WTC11 (cell line): ENCODE measurements at regions not wholly inside any gene's neighbourhood (a gene's known extent, or its start where the extent isn't known, plus 50 kb on each side); places are given as distances from the start of the nearest gene placed in this dataset.

ENCODE experiments used
- ATAC-seq: fragments of 200-7000 bp; cut with Tn5 transposase; 2 replicates; pipeline ENCODE4 v1.10.0; 2021; ENCODE audit warnings: mild to moderate bottlenecking, moderate library complexity
- CTCF ChIA-PET: fragments of 300-600 bp; sonication (Branson Sonifier 250); formaldehyde crosslinking; loops from one replicate; lab custom pipeline; 2021; ENCODE audit warnings: antibody characterized with exemption; lab: Charles Lee
- POLR2A ChIA-PET: fragments of 350-600 bp; sonication (Branson Sonifier 250); formaldehyde crosslinking; loops from one replicate; lab custom pipeline; 2021; ENCODE audit warnings: antibody characterized with exemption; lab: Charles Lee
- DNase-seq: peaks from one replicate; pipeline ENCODE4 v3.0.0; 2021; ENCODE audit warnings: low spot score
- H3K27ac Mint-ChIP-seq: 2 replicates; pipeline ENCODE4 v1.8.0; 2021; ENCODE audit warnings: mixed read lengths
- H3K27me3 Mint-ChIP-seq: 2 replicates; pipeline ENCODE4 v1.8.0; 2021; ENCODE audit warnings: low read depth, mild to moderate bottlenecking, moderate library complexity, mixed read lengths
- H3K36me3 Mint-ChIP-seq: 2 replicates; pipeline ENCODE4 v1.8.0; 2021; ENCODE audit warnings: mixed read lengths
- H3K4me1 Mint-ChIP-seq: 2 replicates; pipeline ENCODE4 v1.8.0; 2022; ENCODE audit warnings: mixed read lengths
- H3K4me3 Mint-ChIP-seq: 2 replicates; pipeline ENCODE4 v1.8.0; 2021; ENCODE audit warnings: mild to moderate bottlenecking, moderate library complexity, mixed read lengths
- H3K9me3 Mint-ChIP-seq: 2 replicates; pipeline ENCODE4 v1.8.0; 2021; ENCODE audit warnings: mixed read lengths
- ESRRA ChIP-seq: sonication (generic); formaldehyde crosslinking; IDR thresholded peaks from 2 replicates; pipeline ENCODE4 v1.8.1; 2022; ENCODE audit warnings: mild to moderate bottlenecking, missing genetic modification reagents, borderline replicate concordance
- ETV6 ChIP-seq: sonication (generic); formaldehyde crosslinking; IDR thresholded peaks from 2 replicates; pipeline ENCODE4 v1.8.1; 2022; ENCODE audit warnings: mild to moderate bottlenecking, missing genetic modification reagents
- FOXK1 ChIP-seq: sonication (generic); formaldehyde crosslinking; IDR thresholded peaks from 2 replicates; pipeline ENCODE4 v1.8.0; 2022; ENCODE audit warnings: mild to moderate bottlenecking, moderate library complexity, missing genetic modification reagents
- FOXP1 ChIP-seq: sonication (generic); formaldehyde crosslinking; IDR thresholded peaks from 2 replicates; pipeline ENCODE4 v1.8.0; 2022; ENCODE audit warnings: missing genetic modification reagents, mild to moderate bottlenecking, moderate library complexity, borderline replicate concordance
- GABPB1 ChIP-seq: sonication (generic); formaldehyde crosslinking; IDR thresholded peaks from 2 replicates; pipeline ENCODE4 v1.8.1; 2023; ENCODE audit warnings: mild to moderate bottlenecking, missing genetic modification reagents
- JAZF1 ChIP-seq: fragments of 250-450 bp; sonication (Bioruptor Pico); IDR thresholded peaks from 2 replicates; pipeline ENCODE4 v1.9.0; 2021; ENCODE audit warnings: moderate library complexity, mild to moderate bottlenecking, inconsistent platforms
- JUN ChIP-seq: sonication (generic); formaldehyde crosslinking; IDR thresholded peaks from 2 replicates; pipeline ENCODE4 v1.8.0; 2023; ENCODE audit warnings: mild to moderate bottlenecking, missing genetic modification reagents
- PREB ChIP-seq: sonication (generic); formaldehyde crosslinking; IDR thresholded peaks from 2 replicates; pipeline ENCODE4 v1.8.1; 2022; ENCODE audit warnings: mild to moderate bottlenecking, missing genetic modification reagents, moderate library complexity, borderline replicate concordance
- RORB ChIP-seq: fragments of 250-450 bp; sonication (Bioruptor Pico); IDR thresholded peaks from 2 replicates; pipeline ENCODE4 v1.9.0; 2021; ENCODE audit warnings: mild to moderate bottlenecking
- TEAD1 ChIP-seq: sonication (generic); formaldehyde crosslinking; IDR thresholded peaks from 2 replicates; pipeline ENCODE4 v1.8.0; 2022; ENCODE audit warnings: mild to moderate bottlenecking, missing genetic modification reagents
- USF1 ChIP-seq: sonication (generic); formaldehyde crosslinking; IDR thresholded peaks from 2 replicates; pipeline ENCODE4 v1.8.0; 2022; ENCODE audit warnings: mild to moderate bottlenecking, missing genetic modification reagents
- ZBTB43 ChIP-seq: sonication (generic); formaldehyde crosslinking; IDR thresholded peaks from 2 replicates; pipeline ENCODE4 v1.8.1; 2023; ENCODE audit warnings: mild to moderate bottlenecking, missing genetic modification reagents
- ZMAT4 ChIP-seq: fragments of 250-450 bp; sonication (Bioruptor Pico); IDR thresholded peaks from 2 replicates; pipeline ENCODE4 v1.9.0; 2021; ENCODE audit warnings: mild to moderate bottlenecking
- ZNF219 ChIP-seq: sonication (generic); formaldehyde crosslinking; IDR thresholded peaks from 2 replicates; pipeline ENCODE4 v1.8.0; 2023; ENCODE audit warnings: missing genetic modification reagents, mild to moderate bottlenecking, borderline replicate concordance
- ZNF416 ChIP-seq: fragments of 250-450 bp; sonication (Bioruptor Pico); IDR thresholded peaks from 2 replicates; pipeline ENCODE4 v1.9.0; 2021; ENCODE audit warnings: mild to moderate bottlenecking, inconsistent platforms
- ZNF423 ChIP-seq: fragments of 250-450 bp; sonication (Bioruptor Pico); IDR thresholded peaks from 2 replicates; pipeline ENCODE4 v2.1.2; 2022; ENCODE audit warnings: mild to moderate bottlenecking, moderate library complexity
- ZNF671 ChIP-seq: fragments of 250-450 bp; sonication (Bioruptor Pico); IDR thresholded peaks from 2 replicates; pipeline ENCODE4 v1.8.0; 2021; ENCODE audit warnings: mild to moderate bottlenecking
- TF ChIP-seq, protein P1 (sequence below): fragments of 250-450 bp; sonication (Bioruptor Pico); IDR thresholded peaks from 2 replicates; pipeline ENCODE4 v1.9.0; 2021; ENCODE audit warnings: mild to moderate bottlenecking
- TF ChIP-seq, protein P2 (sequence below): sonication (generic); formaldehyde crosslinking; IDR thresholded peaks from 2 replicates; pipeline ENCODE4 v1.8.0; 2023; ENCODE audit warnings: missing genetic modification reagents
- TF ChIP-seq, protein P3 (sequence below): sonication (generic); formaldehyde crosslinking; IDR thresholded peaks from 2 replicates; pipeline ENCODE4 v1.8.1; 2023; ENCODE audit warnings: mild to moderate bottlenecking, moderate library complexity, missing genetic modification reagents
- TF ChIP-seq, protein P4 (sequence below): sonication (generic); formaldehyde crosslinking; conservative IDR thresholded peaks from 2 replicates; pipeline ENCODE4 v1.8.1; 2023; ENCODE audit warnings: mild to moderate bottlenecking, low read depth, missing genetic modification reagents, moderate library complexity

GRCh38 chr4:180636696-180637404 is 1606.4 kb upstream of the TENM3 start:
- Mint-ChIP-seq H3K27ac (no peak overlapping the region), H3K36me3 (no peaks in the 10 kb centered on the region), H3K4me1 (peaks cover 31% of the 10 kb centered on the region), H3K4me3 (no peak overlapping the region), H3K27me3 (no peaks in the 10 kb centered on the region), H3K9me3 (no peaks in the 10 kb centered on the region)
- TF ChIP-seq USF1 (no peak), FOXP1 (CRISPR knock-in tag) (no peak), JAZF1 (CRISPR knock-in tag) (no peak), ETV6 (CRISPR knock-in tag) (no peak), PREB (CRISPR knock-in tag) (no peak)
- TF ChIP-seq, protein P1, sequence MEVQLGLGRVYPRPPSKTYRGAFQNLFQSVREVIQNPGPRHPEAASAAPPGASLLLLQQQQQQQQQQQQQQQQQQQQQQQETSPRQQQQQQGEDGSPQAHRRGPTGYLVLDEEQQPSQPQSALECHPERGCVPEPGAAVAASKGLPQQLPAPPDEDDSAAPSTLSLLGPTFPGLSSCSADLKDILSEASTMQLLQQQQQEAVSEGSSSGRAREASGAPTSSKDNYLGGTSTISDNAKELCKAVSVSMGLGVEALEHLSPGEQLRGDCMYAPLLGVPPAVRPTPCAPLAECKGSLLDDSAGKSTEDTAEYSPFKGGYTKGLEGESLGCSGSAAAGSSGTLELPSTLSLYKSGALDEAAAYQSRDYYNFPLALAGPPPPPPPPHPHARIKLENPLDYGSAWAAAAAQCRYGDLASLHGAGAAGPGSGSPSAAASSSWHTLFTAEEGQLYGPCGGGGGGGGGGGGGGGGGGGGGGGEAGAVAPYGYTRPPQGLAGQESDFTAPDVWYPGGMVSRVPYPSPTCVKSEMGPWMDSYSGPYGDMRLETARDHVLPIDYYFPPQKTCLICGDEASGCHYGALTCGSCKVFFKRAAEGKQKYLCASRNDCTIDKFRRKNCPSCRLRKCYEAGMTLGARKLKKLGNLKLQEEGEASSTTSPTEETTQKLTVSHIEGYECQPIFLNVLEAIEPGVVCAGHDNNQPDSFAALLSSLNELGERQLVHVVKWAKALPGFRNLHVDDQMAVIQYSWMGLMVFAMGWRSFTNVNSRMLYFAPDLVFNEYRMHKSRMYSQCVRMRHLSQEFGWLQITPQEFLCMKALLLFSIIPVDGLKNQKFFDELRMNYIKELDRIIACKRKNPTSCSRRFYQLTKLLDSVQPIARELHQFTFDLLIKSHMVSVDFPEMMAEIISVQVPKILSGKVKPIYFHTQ (CRISPR knock-in tag) = no peak
- TF ChIP-seq, protein P2, sequence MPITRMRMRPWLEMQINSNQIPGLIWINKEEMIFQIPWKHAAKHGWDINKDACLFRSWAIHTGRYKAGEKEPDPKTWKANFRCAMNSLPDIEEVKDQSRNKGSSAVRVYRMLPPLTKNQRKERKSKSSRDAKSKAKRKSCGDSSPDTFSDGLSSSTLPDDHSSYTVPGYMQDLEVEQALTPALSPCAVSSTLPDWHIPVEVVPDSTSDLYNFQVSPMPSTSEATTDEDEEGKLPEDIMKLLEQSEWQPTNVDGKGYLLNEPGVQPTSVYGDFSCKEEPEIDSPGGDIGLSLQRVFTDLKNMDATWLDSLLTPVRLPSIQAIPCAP = no peak
- TF ChIP-seq, protein P3, sequence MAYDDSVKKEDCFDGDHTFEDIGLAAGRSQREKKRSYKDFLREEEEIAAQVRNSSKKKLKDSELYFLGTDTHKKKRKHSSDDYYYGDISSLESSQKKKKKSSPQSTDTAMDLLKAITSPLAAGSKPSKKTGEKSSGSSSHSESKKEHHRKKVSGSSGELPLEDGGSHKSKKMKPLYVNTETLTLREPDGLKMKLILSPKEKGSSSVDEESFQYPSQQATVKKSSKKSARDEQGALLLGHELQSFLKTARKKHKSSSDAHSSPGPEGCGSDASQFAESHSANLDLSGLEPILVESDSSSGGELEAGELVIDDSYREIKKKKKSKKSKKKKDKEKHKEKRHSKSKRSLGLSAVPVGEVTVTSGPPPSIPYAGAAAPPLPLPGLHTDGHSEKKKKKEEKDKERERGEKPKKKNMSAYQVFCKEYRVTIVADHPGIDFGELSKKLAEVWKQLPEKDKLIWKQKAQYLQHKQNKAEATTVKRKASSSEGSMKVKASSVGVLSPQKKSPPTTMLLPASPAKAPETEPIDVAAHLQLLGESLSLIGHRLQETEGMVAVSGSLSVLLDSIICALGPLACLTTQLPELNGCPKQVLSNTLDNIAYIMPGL (CRISPR knock-in tag) = no peak
- TF ChIP-seq, protein P4, sequence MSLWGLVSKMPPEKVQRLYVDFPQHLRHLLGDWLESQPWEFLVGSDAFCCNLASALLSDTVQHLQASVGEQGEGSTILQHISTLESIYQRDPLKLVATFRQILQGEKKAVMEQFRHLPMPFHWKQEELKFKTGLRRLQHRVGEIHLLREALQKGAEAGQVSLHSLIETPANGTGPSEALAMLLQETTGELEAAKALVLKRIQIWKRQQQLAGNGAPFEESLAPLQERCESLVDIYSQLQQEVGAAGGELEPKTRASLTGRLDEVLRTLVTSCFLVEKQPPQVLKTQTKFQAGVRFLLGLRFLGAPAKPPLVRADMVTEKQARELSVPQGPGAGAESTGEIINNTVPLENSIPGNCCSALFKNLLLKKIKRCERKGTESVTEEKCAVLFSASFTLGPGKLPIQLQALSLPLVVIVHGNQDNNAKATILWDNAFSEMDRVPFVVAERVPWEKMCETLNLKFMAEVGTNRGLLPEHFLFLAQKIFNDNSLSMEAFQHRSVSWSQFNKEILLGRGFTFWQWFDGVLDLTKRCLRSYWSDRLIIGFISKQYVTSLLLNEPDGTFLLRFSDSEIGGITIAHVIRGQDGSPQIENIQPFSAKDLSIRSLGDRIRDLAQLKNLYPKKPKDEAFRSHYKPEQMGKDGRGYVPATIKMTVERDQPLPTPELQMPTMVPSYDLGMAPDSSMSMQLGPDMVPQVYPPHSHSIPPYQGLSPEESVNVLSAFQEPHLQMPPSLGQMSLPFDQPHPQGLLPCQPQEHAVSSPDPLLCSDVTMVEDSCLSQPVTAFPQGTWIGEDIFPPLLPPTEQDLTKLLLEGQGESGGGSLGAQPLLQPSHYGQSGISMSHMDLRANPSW (CRISPR knock-in tag) = no peak
- ATAC-seq = no peak
- CTCF ChIA-PET = no interaction called here
- no peak for DNase-seq
- POLR2A ChIA-PET = no interaction called here

- ChIA-PET POLR2A (no interaction called here), CTCF (interaction anchor here (1.3 kb wide), 1 partner anchor 107 kb away, joined by 3 read pairs; no protein-coding TSS in a partner anchor)
These were observed 1605.6 kb upstream of the TENM3 start for GRCh38 chr4:180637616-180638015.

More at GRCh38 chr4:180637616-180638015, 1605.6 kb upstream of the TENM3 start:
- Mint-ChIP-seq H3K4me3 (no peak overlapping the region), H3K36me3 (no peaks in the 10 kb centered on the region), H3K27ac (no peak overlapping the region), H3K27me3 (no peaks in the 10 kb centered on the region), H3K9me3 (no peaks in the 10 kb centered on the region), H3K4me1 (peaks cover 31% of the 10 kb centered on the region)
- DNase-seq (no peak), ATAC-seq (no peak; the same call in 1 of the 2 replicates)
- no peak for TF ChIP-seq ESRRA (CRISPR knock-in tag)
- TF ChIP-seq ZNF423 (CRISPR knock-in tag) = no peak
- no peak for TF ChIP-seq RORB (CRISPR knock-in tag)
- TF ChIP-seq, protein P2 = no peak
- no peak for TF ChIP-seq ZNF416 (CRISPR knock-in tag)
- TF ChIP-seq FOXK1 = no peak
- TF ChIP-seq ZBTB43 (CRISPR knock-in tag) = no peak
- TF ChIP-seq TEAD1 (CRISPR knock-in tag) = no peak
- no peak for TF ChIP-seq ZMAT4
- no peak for TF ChIP-seq GABPB1 (CRISPR knock-in tag)
- TF ChIP-seq JUN = no peak
- TF ChIP-seq ZNF219 (CRISPR knock-in tag) = no peak
- TF ChIP-seq ZNF671 (CRISPR knock-in tag) = no peak
